Neural progenitor cell (in vitro differentiated cells): ENCODE measurements at regions not wholly inside any gene's neighbourhood (a gene's known extent, or its start where the extent isn't known, plus 50 kb on each side); places are given as distances from the start of the nearest gene placed in this dataset.

ENCODE experiments used
- CTCF ChIP-seq: fragments of 200-600 bp; sonication (generic); IDR thresholded peaks from 2 replicates; pipeline ENCODE4 v1.5.1; 2017; ENCODE audit warnings: antibody characterized with exemption, mild to moderate bottlenecking
- EZH2 ChIP-seq: fragments of 200-600 bp; sonication (generic); IDR thresholded peaks from 2 replicates; pipeline ENCODE4 v1.6.1; 2017; ENCODE audit warnings: antibody characterized with exemption, mild to moderate bottlenecking, moderate library complexity
- EZH2phosphoT487 ChIP-seq: fragments of 200-600 bp; sonication (generic); IDR thresholded peaks from 2 replicates; pipeline ENCODE4 v1.6.1; 2017; ENCODE audit warnings: antibody characterized with exemption

- TF ChIP-seq CTCF: no peak
- TF ChIP-seq EZH2: no peak
- TF ChIP-seq EZH2phosphoT487: no peak
Observed at GRCh38 chr18:73835656-73836364, 311.8 kb downstream of the FBXO15 start.
